ENCODE measurements at regions not wholly inside any gene's neighbourhood (a gene's known extent, or its start where the extent isn't known, plus 50 kb on each side); places are given as distances from the start of the nearest gene placed in this dataset.

GRCh38 chr3:187880851-187881250, 135.6 kb upstream of the BCL6 start:
- Histone ChIP-seq H3K14ac (ENCODE audit: low read length) (no peak overlapping the region), H2AK5ac (ENCODE audit: low read length) (no peak overlapping the region), H2BK12ac (ENCODE audit: low read length) (no peak overlapping the region), H3K18ac (ENCODE audit: low read length) (no peak overlapping the region), H3K23ac (ENCODE audit: low read length) (no peak overlapping the region), H4K91ac (ENCODE audit: low read depth, low read length) (no peak overlapping the region), H2AFZ (ENCODE audit: insufficient read depth, low read length, poor library complexity) (no peak overlapping the region), H3K79me2 (ENCODE audit: control insufficient read depth, insufficient read depth, low read length, poor library complexity) (no peaks in the 10 kb centered on the region), H3K27me3 (ENCODE audit: insufficient read depth, low read length) (no peaks in the 10 kb centered on the region), H3K36me3 (ENCODE audit: control insufficient read depth in 1 of 2, insufficient read depth in 2 of 2, low read length in 2 of 2) (no peaks in the 10 kb centered on the region), H2BK120ac (ENCODE audit: insufficient read depth, low read length, poor library complexity) (no peak overlapping the region), H3K9me3 (ENCODE audit: insufficient read depth, low read depth, low read length) (no peaks in the 10 kb centered on the region), H3K4ac (ENCODE audit: low read depth, low read length) (no peak overlapping the region), H2BK5ac (ENCODE audit: low read depth, low read length, poor library complexity) (no peak overlapping the region), H3K4me1 (ENCODE audit: control insufficient read depth in 1 of 2, insufficient read depth in 2 of 2, low read length in 2 of 2) (no peaks in the 10 kb centered on the region), H4K8ac (ENCODE audit: low read depth, low read length) (no peak overlapping the region), H3K27ac (ENCODE audit: low read depth, low read length) (no peak overlapping the region), H4K12ac (ENCODE audit: low read depth, low read length) (no peak overlapping the region), H3K4me3 (ENCODE audit: low read depth, low read length) (no peak overlapping the region), H3K9ac (ENCODE audit: low read length) (no peak overlapping the region), H3K79me1 (ENCODE audit: low read length) (no peaks in the 10 kb centered on the region), H3K4me2 (ENCODE audit: low read length) (no peak overlapping the region)
- no peak for DNase-seq
- WGBS (ENCODE audit: extremely low coverage, insufficient coverage, insufficient read length), result no CpG with 5 or more reads among the region's 1 CpG

GRCh38 chr3:187888701-187889100, 143.4 kb upstream of the BCL6 start:
- no peak for DNase-seq
- Histone ChIP-seq H2BK5ac (ENCODE audit: low read depth, low read length, poor library complexity) (no peak overlapping the region), H3K23ac (ENCODE audit: low read length) (no peak overlapping the region), H2AFZ (ENCODE audit: insufficient read depth, low read length, poor library complexity) (no peak overlapping the region), H4K12ac (ENCODE audit: low read depth, low read length) (no peak overlapping the region), H3K27ac (ENCODE audit: low read depth, low read length) (no peak overlapping the region), H3K9me3 (ENCODE audit: insufficient read depth, low read depth, low read length) (no peaks in the 10 kb centered on the region), H3K4me1 (ENCODE audit: control insufficient read depth in 1 of 2, insufficient read depth in 2 of 2, low read length in 2 of 2) (peaks cover 0 to 2% of the 10 kb centered on the region in 2 experiments), H3K9ac (ENCODE audit: low read length) (no peak overlapping the region), H3K4me2 (ENCODE audit: low read length) (no peak overlapping the region), H3K4me3 (ENCODE audit: low read depth, low read length) (no peak overlapping the region), H4K91ac (ENCODE audit: low read depth, low read length) (no peak overlapping the region), H3K36me3 (ENCODE audit: control insufficient read depth in 1 of 2, insufficient read depth in 2 of 2, low read length in 2 of 2) (no peaks in the 10 kb centered on the region), H3K79me1 (ENCODE audit: low read length) (no peaks in the 10 kb centered on the region), H2BK120ac (ENCODE audit: insufficient read depth, low read length, poor library complexity) (no peak overlapping the region), H3K4ac (ENCODE audit: low read depth, low read length) (no peak overlapping the region), H2BK12ac (ENCODE audit: low read length) (no peak overlapping the region), H2AK5ac (ENCODE audit: low read length) (no peak overlapping the region), H3K79me2 (ENCODE audit: control insufficient read depth, insufficient read depth, low read length, poor library complexity) (no peaks in the 10 kb centered on the region), H3K27me3 (ENCODE audit: insufficient read depth, low read length) (no peaks in the 10 kb centered on the region), H3K14ac (ENCODE audit: low read length) (no peak overlapping the region), H4K8ac (ENCODE audit: low read depth, low read length) (peak overlapping the region; percentile 47), H3K18ac (ENCODE audit: low read length) (no peak overlapping the region)
- WGBS (ENCODE audit: extremely low coverage, insufficient coverage, insufficient read length), result no CpG with 5 or more reads among the region's 1 CpG

- H3K4me1 ChIP-seq (ENCODE audit: control insufficient read depth in 1 of 2, insufficient read depth in 2 of 2, low read length in 2 of 2), result peaks cover 0 to 2% of the 10 kb centered on the region in 2 experiments
- H3K36me3 ChIP-seq (ENCODE audit: control insufficient read depth in 1 of 2, insufficient read depth in 2 of 2, low read length in 2 of 2), result no peaks in the 10 kb centered on the region
- no peak for DNase-seq
- peak overlapping the region; percentile 47 for H4K8ac ChIP-seq (ENCODE audit: low read depth, low read length)
- no peak overlapping the region for H3K4me2 ChIP-seq (ENCODE audit: low read length)
- no peak overlapping the region for H3K18ac ChIP-seq (ENCODE audit: low read length)
- H3K27ac ChIP-seq (ENCODE audit: low read depth, low read length), result no peak overlapping the region
- no peak overlapping the region for H4K91ac ChIP-seq (ENCODE audit: low read depth, low read length)
- H3K14ac ChIP-seq (ENCODE audit: low read length), result no peak overlapping the region
- H3K27me3 ChIP-seq (ENCODE audit: insufficient read depth, low read length), result no peaks in the 10 kb centered on the region
- no peak overlapping the region for H3K4ac ChIP-seq (ENCODE audit: low read depth, low read length)
- H3K9ac ChIP-seq (ENCODE audit: low read length), result no peak overlapping the region
- no peak overlapping the region for H2BK120ac ChIP-seq (ENCODE audit: insufficient read depth, low read length, poor library complexity)
- H3K79me1 ChIP-seq (ENCODE audit: low read length), result no peaks in the 10 kb centered on the region
- no peak overlapping the region for H2BK5ac ChIP-seq (ENCODE audit: low read depth, low read length, poor library complexity)
- no CpG with 5 or more reads among the region's 4 CpGs for WGBS (ENCODE audit: extremely low coverage, insufficient coverage, insufficient read length)
- no peak overlapping the region for H2AFZ ChIP-seq (ENCODE audit: insufficient read depth, low read length, poor library complexity)
- H3K79me2 ChIP-seq (ENCODE audit: control insufficient read depth, insufficient read depth, low read length, poor library complexity), result no peaks in the 10 kb centered on the region
- no peak overlapping the region for H2AK5ac ChIP-seq (ENCODE audit: low read length)
- H2BK12ac ChIP-seq (ENCODE audit: low read length), result no peak overlapping the region
- no peaks in the 10 kb centered on the region for H3K9me3 ChIP-seq (ENCODE audit: insufficient read depth, low read depth, low read length)
- no peak overlapping the region for H3K23ac ChIP-seq (ENCODE audit: low read length)
- H3K4me3 ChIP-seq (ENCODE audit: low read depth, low read length), result no peak overlapping the region
- H4K12ac ChIP-seq (ENCODE audit: low read depth, low read length), result no peak overlapping the region
Measured at GRCh38 chr3:187889106-187889505, 143.8 kb upstream of the BCL6 start.

GRCh38 chr3:187889601-187890404, 144.5 kb upstream of the BCL6 start:
- Histone ChIP-seq H2AK5ac (ENCODE audit: low read length) (no peak overlapping the region), H3K18ac (ENCODE audit: low read length) (no peak overlapping the region), H4K8ac (ENCODE audit: low read depth, low read length) (no peak overlapping the region), H3K36me3 (ENCODE audit: control insufficient read depth in 1 of 2, insufficient read depth in 2 of 2, low read length in 2 of 2) (no peaks in the 10 kb centered on the region), H2AFZ (ENCODE audit: insufficient read depth, low read length, poor library complexity) (peak overlapping the region; percentile 9), H3K9ac (ENCODE audit: low read length) (no peak overlapping the region), H3K14ac (ENCODE audit: low read length) (no peak overlapping the region), H3K9me3 (ENCODE audit: insufficient read depth, low read depth, low read length) (no peaks in the 10 kb centered on the region), H4K12ac (ENCODE audit: low read depth, low read length) (no peak overlapping the region), H3K4ac (ENCODE audit: low read depth, low read length) (no peak overlapping the region), H3K27me3 (ENCODE audit: insufficient read depth, low read length) (no peaks in the 10 kb centered on the region), H3K79me2 (ENCODE audit: control insufficient read depth, insufficient read depth, low read length, poor library complexity) (no peaks in the 10 kb centered on the region), H3K4me3 (ENCODE audit: low read depth, low read length) (no peak overlapping the region), H2BK5ac (ENCODE audit: low read depth, low read length, poor library complexity) (no peak overlapping the region), H3K27ac (ENCODE audit: low read depth, low read length) (no peak overlapping the region), H2BK120ac (ENCODE audit: insufficient read depth, low read length, poor library complexity) (no peak overlapping the region), H3K4me1 (ENCODE audit: control insufficient read depth in 1 of 2, insufficient read depth in 2 of 2, low read length in 2 of 2) (peaks cover 0 to 2% of the 10 kb centered on the region in 2 experiments), H3K4me2 (ENCODE audit: low read length) (no peak overlapping the region), H4K91ac (ENCODE audit: low read depth, low read length) (no peak overlapping the region), H2BK12ac (ENCODE audit: low read length) (no peak overlapping the region), H3K23ac (ENCODE audit: low read length) (no peak overlapping the region), H3K79me1 (ENCODE audit: low read length) (no peaks in the 10 kb centered on the region)
- WGBS (ENCODE audit: extremely low coverage, insufficient coverage, insufficient read length), result no CpG with 5 or more reads among the region's 20 CpGs
- peak; percentile 42 to 58 for DNase-seq
